ENCODE measurements at regions not wholly inside any gene's neighbourhood (a gene's known extent, or its start where the extent isn't known, plus 50 kb on each side); places are given as distances from the start of the nearest gene placed in this dataset.

GRCh38 chr22:49505337-49506009, 322.2 kb downstream of the BRD1 start:
- Mint-ChIP-seq H3K27me3 (peaks cover 0 to 3% (median 0%) of the 10 kb centered on the region in 5 donors), H3K27ac (no peak overlapping the region), H3K9me3 (peaks cover 0 to 27% (median 13%) of the 10 kb centered on the region in 9 donors), H3K4me1 (no peaks in the 10 kb centered on the region), H3K4me3 (no peak overlapping the region), H3K36me3 (peaks cover 0 to 24% (median 11%) of the 10 kb centered on the region in 3 donors)
- no peak for DNase-seq
- POLR2A ChIA-PET, result no interaction called here
- no peak for ATAC-seq

- DNase-seq (peak in 1 of 10 donors; percentile 7), ATAC-seq (no peak)
- Mint-ChIP-seq H3K9me3 (peaks cover 0 to 16% (median 4%) of the 10 kb centered on the region in 9 donors), H3K36me3 (peaks cover 0 to 14% (median 11%) of the 10 kb centered on the region in 3 donors), H3K27ac (peak overlapping the region in 1 of 10 donors; percentile 15), H3K4me3 (no peak overlapping the region), H3K4me1 (no peaks in the 10 kb centered on the region), H3K27me3 (peaks cover 0 to 3% (median 0%) of the 10 kb centered on the region in 5 donors)
- POLR2A ChIA-PET, result no interaction called here
Measured at GRCh38 chr22:49503896-49504521, 323.7 kb downstream of the BRD1 start.

- Mint-ChIP-seq H3K4me3 (no peak overlapping the region), H3K36me3 (peaks cover 0 to 17% (median 11%) of the 10 kb centered on the region in 3 donors), H3K9me3 (peaks cover 0 to 19% (median 4%) of the 10 kb centered on the region in 9 donors), H3K27me3 (peaks cover 0 to 3% (median 0%) of the 10 kb centered on the region in 5 donors), H3K4me1 (no peaks in the 10 kb centered on the region), H3K27ac (peak overlapping the region in 2 of 10 donors; percentile 15 to 20)
- peak in 1 of 10 donors; percentile 11 for DNase-seq
- POLR2A ChIA-PET, result no interaction called here
- no peak for ATAC-seq
Measured at GRCh38 chr22:49503321-49503720, 324.4 kb downstream of the BRD1 start.

- peak overlapping the region in 1 of 10 donors; percentile 28 for H3K4me3 Mint-ChIP-seq
- peaks cover 0 to 3% (median 0%) of the 10 kb centered on the region in 5 donors for H3K27me3 Mint-ChIP-seq
- peaks cover 0 to 17% (median 2%) of the 10 kb centered on the region in 9 donors for H3K9me3 Mint-ChIP-seq
- H3K4me1 Mint-ChIP-seq, result no peaks in the 10 kb centered on the region
- peaks cover 0 to 12% (median 6%) of the 10 kb centered on the region in 3 donors for H3K36me3 Mint-ChIP-seq
- POLR2A ChIA-PET, result no interaction called here
- H3K27ac Mint-ChIP-seq, result peak overlapping the region in 1 of 10 donors; percentile 46
- peak in 1 of 10 donors; percentile 6 for DNase-seq
- no peak for ATAC-seq
Measured at GRCh38 chr22:49502126-49502826, 325.4 kb downstream of the BRD1 start.

- H3K36me3 Mint-ChIP-seq, result peaks cover 0 to 14% (median 10%) of the 10 kb centered on the region in 3 donors
- DNase-seq (no peak), ATAC-seq (no peak)
- no peak overlapping the region for H3K4me3 Mint-ChIP-seq
- H3K27me3 Mint-ChIP-seq, result no peaks in the 10 kb centered on the region
- H3K4me1 Mint-ChIP-seq, result no peaks in the 10 kb centered on the region
- no peak overlapping the region for H3K27ac Mint-ChIP-seq
- peaks cover 0 to 13% (median 4%) of the 10 kb centered on the region in 9 donors for H3K9me3 Mint-ChIP-seq
- POLR2A ChIA-PET, result no interaction called here
Measured at GRCh38 chr22:49500942-49501395, 326.7 kb downstream of the BRD1 start.

DNA sequence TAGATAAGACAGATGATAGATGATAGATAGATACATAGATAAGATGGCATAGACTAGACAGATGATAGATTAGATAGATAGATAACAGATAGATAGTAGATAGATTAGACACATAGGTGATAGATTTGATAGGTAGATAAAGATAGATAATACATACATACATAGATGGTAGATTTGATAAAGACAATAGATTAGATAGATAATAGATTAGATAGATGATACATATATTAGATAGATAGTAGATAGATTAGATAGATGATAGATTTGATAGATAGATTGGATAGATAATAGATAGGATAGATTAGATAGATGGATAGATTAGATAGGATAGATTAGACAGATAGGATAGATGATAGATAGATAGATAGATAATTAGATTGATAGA, 327.6 kb downstream of the BRD1 start:
- Mint-ChIP-seq H3K4me3 (no peak overlapping the region), H3K27ac (no peak overlapping the region), H3K4me1 (no peaks in the 10 kb centered on the region), H3K9me3 (peaks cover 0 to 16% (median 6%) of the 10 kb centered on the region in 9 donors), H3K27me3 (no peaks in the 10 kb centered on the region), H3K36me3 (peaks cover 0 to 14% (median 14%) of the 10 kb centered on the region in 3 donors)
- ATAC-seq (no peak), DNase-seq (no peak)
- POLR2A ChIA-PET, result no interaction called here

GRCh38 chr22:49499433-49500075, 328.1 kb downstream of the BRD1 start:
- Mint-ChIP-seq H3K4me3 (no peak overlapping the region), H3K27me3 (no peaks in the 10 kb centered on the region), H3K27ac (no peak overlapping the region), H3K4me1 (no peaks in the 10 kb centered on the region), H3K36me3 (peaks cover 0 to 14% (median 14%) of the 10 kb centered on the region in 3 donors), H3K9me3 (peaks cover 0 to 16% (median 6%) of the 10 kb centered on the region in 9 donors)
- DNase-seq (no peak), ATAC-seq (no peak)
- POLR2A ChIA-PET, result no interaction called here

- H3K4me3 Mint-ChIP-seq, result no peak overlapping the region
- DNase-seq (no peak), ATAC-seq (no peak)
- peaks cover 0 to 13% (median 4%) of the 10 kb centered on the region in 9 donors for H3K9me3 Mint-ChIP-seq
- no peak overlapping the region for H3K27ac Mint-ChIP-seq
- peaks cover 0 to 4% (median 0%) of the 10 kb centered on the region in 5 donors for H3K27me3 Mint-ChIP-seq
- peaks cover 0 to 16% (median 12%) of the 10 kb centered on the region in 3 donors for H3K36me3 Mint-ChIP-seq
- POLR2A ChIA-PET, result no interaction called here
- peaks cover 0 to 1% (median 0%) of the 10 kb centered on the region in 4 donors for H3K4me1 Mint-ChIP-seq
Measured at GRCh38 chr22:49497266-49497665, 330.4 kb downstream of the BRD1 start.

- no peak for DNase-seq
- ATAC-seq, result no peak
- Mint-ChIP-seq H3K36me3 (peaks cover 0 to 17% (median 9%) of the 10 kb centered on the region in 3 donors), H3K4me3 (no peak overlapping the region), H3K9me3 (peaks cover 0 to 13% (median 4%) of the 10 kb centered on the region in 9 donors), H3K27ac (no peak overlapping the region), H3K4me1 (peaks cover 0 to 1% (median 0%) of the 10 kb centered on the region in 4 donors), H3K27me3 (peaks cover 0 to 4% (median 0%) of the 10 kb centered on the region in 5 donors)
- POLR2A ChIA-PET, result no interaction called here
Measured at GRCh38 chr22:49494555-49494954, 333.1 kb downstream of the BRD1 start.

- Mint-ChIP-seq H3K27me3 (peaks cover 0 to 4% (median 0%) of the 10 kb centered on the region in 5 donors), H3K4me3 (no peak overlapping the region), H3K9me3 (peaks cover 0 to 9% (median 3%) of the 10 kb centered on the region in 9 donors), H3K4me1 (peaks cover 0 to 1% (median 0%) of the 10 kb centered on the region in 4 donors), H3K27ac (no peak overlapping the region), H3K36me3 (peaks cover 0 to 12% (median 9%) of the 10 kb centered on the region in 3 donors)
- POLR2A ChIA-PET, result no interaction called here
- ATAC-seq (no peak), DNase-seq (no peak)
Measured at GRCh38 chr22:49492741-49493251, 334.9 kb downstream of the BRD1 start.

DNA sequence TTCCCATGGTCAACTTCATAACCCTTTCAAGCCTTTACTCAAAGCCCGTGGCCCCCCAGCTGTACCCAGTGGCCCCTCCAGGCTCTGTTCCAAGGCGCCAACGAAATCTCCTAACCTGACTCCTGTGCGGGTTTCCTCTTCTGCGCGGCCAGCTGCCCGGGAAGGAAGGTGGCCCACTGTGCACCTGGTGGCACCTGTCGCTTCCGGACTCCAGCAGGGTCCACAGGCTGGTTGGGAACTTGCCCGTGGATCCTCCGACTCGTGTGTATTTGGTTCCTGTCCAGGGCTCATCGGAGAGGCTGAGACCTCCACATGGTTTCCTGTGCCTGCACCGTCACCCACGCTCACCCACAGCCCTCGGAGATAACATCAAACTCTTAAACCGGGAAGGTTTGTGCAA, 335.4 kb downstream of the BRD1 start:
- Mint-ChIP-seq H3K27me3 (peaks cover 0 to 4% (median 0%) of the 10 kb centered on the region in 5 donors), H3K9me3 (peaks cover 0 to 9% (median 3%) of the 10 kb centered on the region in 9 donors), H3K4me1 (peaks cover 0 to 1% (median 0%) of the 10 kb centered on the region in 4 donors), H3K27ac (no peak overlapping the region), H3K4me3 (no peak overlapping the region), H3K36me3 (peaks cover 0 to 12% (median 9%) of the 10 kb centered on the region in 3 donors)
- POLR2A ChIA-PET, result no interaction called here
- ATAC-seq (no peak), DNase-seq (no peak)

DNA sequence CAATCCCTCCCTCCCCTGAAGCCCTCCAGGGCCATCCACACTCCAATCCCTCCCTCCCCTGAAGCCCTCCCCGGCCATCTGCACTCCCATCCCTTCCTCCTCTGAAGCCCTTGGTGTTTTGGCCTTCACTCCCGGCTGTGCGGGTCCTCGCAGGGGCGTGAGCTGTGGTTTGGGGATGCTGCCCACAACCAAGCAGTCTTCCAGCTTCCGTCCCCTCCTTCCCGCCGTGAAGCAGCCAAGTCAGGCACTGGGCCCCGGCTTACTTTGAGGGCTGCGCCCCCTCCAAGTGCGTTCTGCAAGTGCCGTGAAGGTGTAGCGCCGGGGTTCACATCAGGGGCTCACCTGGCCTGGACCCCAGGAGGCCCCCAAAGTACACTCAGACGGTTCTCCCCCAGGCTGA, 335.9 kb downstream of the BRD1 start:
- no peak for ATAC-seq
- peaks cover 0 to 4% (median 0%) of the 10 kb centered on the region in 5 donors for H3K27me3 Mint-ChIP-seq
- POLR2A ChIA-PET, result no interaction called here

More for the DNA sequence above, 335.9 kb downstream of the BRD1 start:
- H3K4me3 Mint-ChIP-seq, result no peak overlapping the region
- H3K9me3 Mint-ChIP-seq, result peaks cover 0 to 9% (median 3%) of the 10 kb centered on the region in 9 donors
- H3K27ac Mint-ChIP-seq, result no peak overlapping the region
- no peak for DNase-seq
- peaks cover 0 to 1% (median 0%) of the 10 kb centered on the region in 4 donors for H3K4me1 Mint-ChIP-seq
- H3K36me3 Mint-ChIP-seq, result peaks cover 0 to 12% (median 9%) of the 10 kb centered on the region in 3 donors

Data from naive thymus-derived CD8-positive, alpha-beta T cell (primary cell).